Activated CD4-positive, alpha-beta T cell treated with anti-CD3 and anti-CD28 coated beads, Interleukin-2, amount 10 ng/mL, durations not matched to agents 24 days and 14 days (primary cell): ENCODE measurements at regions not wholly inside any gene's neighbourhood (a gene's known extent, or its start where the extent isn't known, plus 50 kb on each side); places are given as distances from the start of the nearest gene placed in this dataset.

Experiments
- DNase-seq: peaks from one replicate; pipeline ENCODE4 v3.0.0; 2022
- H3K27ac Mint-ChIP-seq: one replicate; pipeline ENCODE4 v1.8.0; 2022; ENCODE audit warnings: mild to moderate bottlenecking, mixed read lengths
- H3K27me3 Mint-ChIP-seq: one replicate; pipeline ENCODE4 v1.8.0; 2022; ENCODE audit warnings: mixed read lengths
- H3K36me3 Mint-ChIP-seq: one replicate; pipeline ENCODE4 v1.8.0; 2022; ENCODE audit warnings: low read depth, mild to moderate bottlenecking, mixed read lengths
- H3K4me1 Mint-ChIP-seq: one replicate; pipeline ENCODE4 v1.8.0; 2021; ENCODE audit warnings: mixed read lengths
- H3K4me3 Mint-ChIP-seq: one replicate; pipeline ENCODE4 v1.8.0; 2022; ENCODE audit warnings: mild to moderate bottlenecking, moderate library complexity, mixed read lengths
- H3K9me3 Mint-ChIP-seq: one replicate; pipeline ENCODE4 v1.8.0; 2021; ENCODE audit warnings: mixed read lengths
- intact Hi-C: fragments of 100-400 bp; cut with micrococcal nuclease; formaldehyde crosslinking; loops from one replicate; pipeline ENCODE4 v1.15.1; 2023

- Mint-ChIP-seq H3K4me1 (no peaks in the 10 kb centered on the region), H3K36me3 (no peaks in the 10 kb centered on the region), H3K27me3 (peaks cover 14% of the 10 kb centered on the region), H3K4me3 (no peak overlapping the region), H3K27ac (no peak overlapping the region), H3K9me3 (no peaks in the 10 kb centered on the region)
- intact Hi-C loops, result no loop called here
- DNase-seq, result no peak
Observed at GRCh38 chr5:34516166-34516565, 140.0 kb upstream of the RAI14 start.

- Mint-ChIP-seq H3K27ac (no peak overlapping the region), H3K4me3 (no peak overlapping the region), H3K9me3 (no peaks in the 10 kb centered on the region), H3K4me1 (no peaks in the 10 kb centered on the region), H3K27me3 (peaks cover 14% of the 10 kb centered on the region), H3K36me3 (no peaks in the 10 kb centered on the region)
- intact Hi-C loops, result no loop called here
- DNase-seq, result no peak
Observed at GRCh38 chr5:34516686-34517085, 139.4 kb upstream of the RAI14 start.

- no peaks in the 10 kb centered on the region for H3K9me3 Mint-ChIP-seq
- no peak overlapping the region for H3K27ac Mint-ChIP-seq
- intact Hi-C loops, result no loop called here
- DNase-seq, result no peak
- H3K4me3 Mint-ChIP-seq, result no peak overlapping the region
- no peaks in the 10 kb centered on the region for H3K36me3 Mint-ChIP-seq
- no peaks in the 10 kb centered on the region for H3K4me1 Mint-ChIP-seq
- H3K27me3 Mint-ChIP-seq, result peaks cover 14% of the 10 kb centered on the region
Observed at GRCh38 chr5:34517249-34517648, 138.9 kb upstream of the RAI14 start.

- no peaks in the 10 kb centered on the region for H3K36me3 Mint-ChIP-seq
- DNase-seq, result no peak
- no peaks in the 10 kb centered on the region for H3K9me3 Mint-ChIP-seq
- intact Hi-C loops, result loop anchor here (5.0 kb wide), 1 partner anchor 318 kb away; the partner anchor contains the start of gene TTC23L
- no peak overlapping the region for H3K27ac Mint-ChIP-seq
- H3K4me3 Mint-ChIP-seq, result no peak overlapping the region
- no peaks in the 10 kb centered on the region for H3K4me1 Mint-ChIP-seq
- H3K27me3 Mint-ChIP-seq, result peaks cover 14% of the 10 kb centered on the region
Observed at GRCh38 chr5:34519489-34520220, 136.5 kb upstream of the RAI14 start.

- H3K36me3 Mint-ChIP-seq, result no peaks in the 10 kb centered on the region
- H3K27me3 Mint-ChIP-seq, result peaks cover 10% of the 10 kb centered on the region
- H3K27ac Mint-ChIP-seq, result no peak overlapping the region
- no peak for DNase-seq
- intact Hi-C loops, result loop anchor here (5.0 kb wide), 1 partner anchor 316 kb away; the partner anchor contains the start of gene TTC23L
- H3K9me3 Mint-ChIP-seq, result no peaks in the 10 kb centered on the region
- H3K4me3 Mint-ChIP-seq, result no peak overlapping the region
- no peaks in the 10 kb centered on the region for H3K4me1 Mint-ChIP-seq
Observed at GRCh38 chr5:34521628-34522290, 134.4 kb upstream of the RAI14 start.

GRCh38 chr5:34522599-34523386, 133.3 kb upstream of the RAI14 start:
- Mint-ChIP-seq H3K27me3 (peaks cover 6% of the 10 kb centered on the region), H3K36me3 (no peaks in the 10 kb centered on the region), H3K27ac (no peak overlapping the region), H3K4me3 (no peak overlapping the region), H3K9me3 (no peaks in the 10 kb centered on the region), H3K4me1 (no peaks in the 10 kb centered on the region)
- DNase-seq, result peak; percentile 83
- intact Hi-C loops, result loop anchor here (1.0 to 5.0 kb wide), 2 partner anchors 315 to 376 kb away; partner anchors contain the start of gene TTC23L

GRCh38 chr5:34523387-34523726, 132.8 kb upstream of the RAI14 start:
- no peak for DNase-seq
- Mint-ChIP-seq H3K4me3 (no peak overlapping the region), H3K9me3 (no peaks in the 10 kb centered on the region), H3K36me3 (no peaks in the 10 kb centered on the region), H3K27ac (no peak overlapping the region), H3K4me1 (no peaks in the 10 kb centered on the region), H3K27me3 (peaks cover 3% of the 10 kb centered on the region)
- intact Hi-C loops, result loop anchor here (1.0 to 5.0 kb wide), 2 partner anchors 314 to 375 kb away; partner anchors contain the start of gene TTC23L

GRCh38 chr5:34524123-34524522, 132.0 kb upstream of the RAI14 start:
- no peaks in the 10 kb centered on the region for H3K9me3 Mint-ChIP-seq
- H3K36me3 Mint-ChIP-seq, result no peaks in the 10 kb centered on the region
- H3K27me3 Mint-ChIP-seq, result peaks cover 1% of the 10 kb centered on the region
- no peaks in the 10 kb centered on the region for H3K4me1 Mint-ChIP-seq
- H3K27ac Mint-ChIP-seq, result no peak overlapping the region
- no peak for DNase-seq
- intact Hi-C loops, result loop anchor here (5.0 kb wide), 1 partner anchor 313 kb away; the partner anchor contains the start of gene TTC23L
- no peak overlapping the region for H3K4me3 Mint-ChIP-seq

GRCh38 chr5:34525761-34526160, 130.4 kb upstream of the RAI14 start:
- H3K4me3 Mint-ChIP-seq, result no peak overlapping the region
- H3K9me3 Mint-ChIP-seq, result no peaks in the 10 kb centered on the region
- DNase-seq, result no peak
- H3K27ac Mint-ChIP-seq, result no peak overlapping the region
- H3K36me3 Mint-ChIP-seq, result no peaks in the 10 kb centered on the region
- H3K27me3 Mint-ChIP-seq, result no peaks in the 10 kb centered on the region
- intact Hi-C loops, result no loop called here
- no peaks in the 10 kb centered on the region for H3K4me1 Mint-ChIP-seq

GRCh38 chr5:34526682-34527305, 129.3 kb upstream of the RAI14 start:
- no peaks in the 10 kb centered on the region for H3K9me3 Mint-ChIP-seq

GRCh38 chr5:34529581-34530331, 126.4 kb upstream of the RAI14 start:
- Mint-ChIP-seq H3K4me1 (peaks cover 7% of the 10 kb centered on the region), H3K9me3 (no peaks in the 10 kb centered on the region), H3K27me3 (no peaks in the 10 kb centered on the region), H3K4me3 (no peak overlapping the region), H3K36me3 (no peaks in the 10 kb centered on the region), H3K27ac (no peak overlapping the region)
- intact Hi-C loops, result no loop called here
- no peak for DNase-seq

More at GRCh38 chr5:34526682-34527305, 129.3 kb upstream of the RAI14 start:
- no peaks in the 10 kb centered on the region for H3K4me1 Mint-ChIP-seq
- H3K27ac Mint-ChIP-seq, result no peak overlapping the region
- no peaks in the 10 kb centered on the region for H3K36me3 Mint-ChIP-seq
- no peak for DNase-seq
- intact Hi-C loops, result no loop called here
- H3K27me3 Mint-ChIP-seq, result no peaks in the 10 kb centered on the region
- H3K4me3 Mint-ChIP-seq, result no peak overlapping the region

- no peak overlapping the region for H3K27ac Mint-ChIP-seq
- no peaks in the 10 kb centered on the region for H3K27me3 Mint-ChIP-seq
- intact Hi-C loops, result no loop called here
- no peak for DNase-seq
- no peaks in the 10 kb centered on the region for H3K36me3 Mint-ChIP-seq
- H3K4me3 Mint-ChIP-seq, result no peak overlapping the region
- H3K4me1 Mint-ChIP-seq, result peaks cover 7% of the 10 kb centered on the region
- no peaks in the 10 kb centered on the region for H3K9me3 Mint-ChIP-seq
Observed at GRCh38 chr5:34530637-34531036, 125.5 kb upstream of the RAI14 start.

- Mint-ChIP-seq H3K4me1 (peaks cover 7% of the 10 kb centered on the region), H3K36me3 (no peaks in the 10 kb centered on the region), H3K27me3 (no peaks in the 10 kb centered on the region), H3K4me3 (no peak overlapping the region), H3K9me3 (no peaks in the 10 kb centered on the region), H3K27ac (no peak overlapping the region)
- DNase-seq, result no peak
- intact Hi-C loops, result no loop called here
Observed at GRCh38 chr5:34531751-34532360, 124.3 kb upstream of the RAI14 start.
